Thyroid gland (tissue), 4 donors: ENCODE measurements at regions not wholly inside any gene's neighbourhood (a gene's known extent, or its start where the extent isn't known, plus 50 kb on each side); places are given as distances from the start of the nearest gene placed in this dataset.

Experiments
- DNase-seq, 2 donors: peaks; one replicate each; pipeline ENCODE4 v3.0.0-alpha.2; 2019
- H3K27ac ChIP-seq, 3 donors: fragments of 200-600 bp; sonication (generic); 1 replicate in 2 of 3; 2 replicates in 1 of 3; pipeline ENCODE4 v1.5.1; 2016 to 2019; ENCODE audit warnings: mild to moderate bottlenecking in 1 of 3, moderate library complexity in 1 of 3
- H3K27me3 ChIP-seq: fragments of 200-600 bp; sonication (generic); one replicate; pipeline ENCODE4 v1.5.1; 2019
- H3K36me3 ChIP-seq, 2 donors: fragments of 200-600 bp; sonication (generic); one replicate each; pipeline ENCODE4 v1.5.1; 2016 to 2019
- H3K4me1 ChIP-seq, 2 donors: fragments of 200-600 bp; sonication (generic); one replicate each; pipeline ENCODE4 v1.5.1; 2017 to 2019
- H3K4me3 ChIP-seq, 3 donors: fragments of 200-600 bp; sonication (generic); replicated peaks in 1 of 3; 1 replicate in 2 of 3; 2 replicates in 1 of 3; pipeline ENCODE4 v1.5.1; 2016; ENCODE audit warnings: mild to moderate bottlenecking in 1 of 3
- H3K9me3 ChIP-seq: fragments of 200-600 bp; sonication (generic); one replicate; pipeline ENCODE4 v1.5.1; 2017
- CTCF ChIP-seq, 6 experiments: fragments of 200-600 bp in 3 of 6; fragments of 450-650 bp in 3 of 6; sonication (generic) in 3 of 6; IDR thresholded peaks; one replicate each; pipeline ENCODE4 v1.5.1; 2016 to 2019; ENCODE audit warnings: antibody characterized with exemption in 6 of 6, mild to moderate bottlenecking in 2 of 6, inconsistent platforms in 1 of 6, moderate library complexity in 1 of 6
- POLR2A ChIP-seq, 2 donors: fragments of 450-650 bp; IDR thresholded peaks; one replicate each; pipeline ENCODE4 v1.6.1; 2017; ENCODE audit warnings: antibody characterized with exemption in 2 of 2, mild to moderate bottlenecking in 2 of 2, moderate library complexity in 1 of 2
- WGBS, 2 donors: methylation state at CpG; one replicate each; pipeline ENCODE4 v1.1.5; 2017; 5-methylcytosine and 5-hydroxymethylcytosine counted together
- intact Hi-C: fragments of 100-400 bp; cut with DNase I; formaldehyde crosslinking; loops from one replicate; pipeline ENCODE4 v1.15.1; 2023

DNA sequence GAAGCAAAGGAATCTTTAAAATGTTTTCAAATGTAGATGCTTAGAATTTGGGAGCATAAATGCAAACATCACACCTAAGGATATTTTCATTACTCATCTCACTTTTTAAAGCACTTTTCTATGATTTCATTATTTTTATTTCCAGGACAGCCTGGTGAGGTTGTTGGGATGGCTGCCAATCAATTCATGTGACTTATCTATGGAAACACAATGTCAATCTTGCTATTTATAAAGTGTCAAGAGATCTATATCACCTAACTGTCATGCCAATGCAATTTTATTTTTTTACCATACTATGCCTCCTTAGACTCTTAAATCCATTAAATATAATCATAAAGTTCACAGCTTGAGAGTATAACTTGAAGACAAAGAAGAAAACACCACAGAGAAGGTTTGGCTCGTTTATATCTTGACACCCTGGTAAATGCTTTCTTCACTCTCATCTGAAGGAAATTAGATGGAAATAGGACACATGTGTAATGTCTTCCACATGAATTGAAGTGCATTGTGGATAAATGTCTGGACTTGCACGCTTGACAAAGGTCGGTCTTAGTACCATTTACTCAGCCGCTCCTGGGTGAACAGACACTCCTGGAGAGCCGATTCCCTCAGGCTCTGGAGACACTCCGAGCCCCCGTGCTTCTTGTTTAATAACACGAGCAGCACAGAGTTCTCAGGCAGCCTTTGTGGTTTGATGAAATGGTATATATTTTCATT, 425.7 kb upstream of the FAT1 start:
- 82 to 91% methylated on average over 8 of the region's 8 CpGs for WGBS, 2 donors
- H3K4me3 ChIP-seq = no peak overlapping the region
- no peaks in the 10 kb centered on the region for H3K9me3 ChIP-seq
- H3K4me1 ChIP-seq = no peaks in the 10 kb centered on the region
- no peak for DNase-seq
- TF ChIP-seq CTCF (IDR thresholded peaks at IDR 0.05) = no peak
- TF ChIP-seq POLR2A (IDR thresholded peaks at IDR 0.05) = no peak
- no peaks in the 10 kb centered on the region for H3K36me3 ChIP-seq
- no peaks in the 10 kb centered on the region for H3K27me3 ChIP-seq
- intact Hi-C loops = no loop called here
- H3K27ac ChIP-seq = no peak overlapping the region

GRCh38 chr4:187157380-187157958, 433.8 kb upstream of the FAT1 start:
- Histone ChIP-seq H3K4me3 (no peak overlapping the region), H3K27me3 (no peaks in the 10 kb centered on the region), H3K4me1 (no peaks in the 10 kb centered on the region), H3K27ac (no peak overlapping the region), H3K9me3 (no peaks in the 10 kb centered on the region), H3K36me3 (no peaks in the 10 kb centered on the region)
- 95 to 97% methylated on average over 21 of the region's 21 CpGs for WGBS, 2 donors
- intact Hi-C loops = no loop called here
- TF ChIP-seq POLR2A (IDR thresholded peaks at IDR 0.05) = no peak
- no peak for TF ChIP-seq CTCF (IDR thresholded peaks at IDR 0.05)
- no peak for DNase-seq

GRCh38 chr4:187158003-187158402, 434.3 kb upstream of the FAT1 start:
- intact Hi-C loops = no loop called here
- no peaks in the 10 kb centered on the region for H3K27me3 ChIP-seq
- 85 to 86% methylated on average over 10 of the region's 10 CpGs for WGBS, 2 donors
- no peak overlapping the region for H3K27ac ChIP-seq
- DNase-seq = no peak
- no peaks in the 10 kb centered on the region for H3K9me3 ChIP-seq
- H3K36me3 ChIP-seq = no peaks in the 10 kb centered on the region
- H3K4me3 ChIP-seq = no peak overlapping the region
- H3K4me1 ChIP-seq = no peaks in the 10 kb centered on the region
- TF ChIP-seq CTCF (IDR thresholded peaks at IDR 0.05) (no peak), POLR2A (IDR thresholded peaks at IDR 0.05) (no peak)

- Histone ChIP-seq H3K4me1 (no peaks in the 10 kb centered on the region), H3K9me3 (no peaks in the 10 kb centered on the region), H3K27me3 (no peaks in the 10 kb centered on the region), H3K4me3 (no peak overlapping the region), H3K36me3 (no peaks in the 10 kb centered on the region), H3K27ac (no peak overlapping the region)
- intact Hi-C loops = no loop called here
- TF ChIP-seq CTCF (IDR thresholded peaks at IDR 0.05) = no peak
- TF ChIP-seq POLR2A (IDR thresholded peaks at IDR 0.05) = no peak
- no peak for DNase-seq
- 92 to 94% methylated on average over 3 of the region's 3 CpGs for WGBS, 2 donors
Measured at GRCh38 chr4:187160486-187160885, 436.8 kb upstream of the FAT1 start.

DNA sequence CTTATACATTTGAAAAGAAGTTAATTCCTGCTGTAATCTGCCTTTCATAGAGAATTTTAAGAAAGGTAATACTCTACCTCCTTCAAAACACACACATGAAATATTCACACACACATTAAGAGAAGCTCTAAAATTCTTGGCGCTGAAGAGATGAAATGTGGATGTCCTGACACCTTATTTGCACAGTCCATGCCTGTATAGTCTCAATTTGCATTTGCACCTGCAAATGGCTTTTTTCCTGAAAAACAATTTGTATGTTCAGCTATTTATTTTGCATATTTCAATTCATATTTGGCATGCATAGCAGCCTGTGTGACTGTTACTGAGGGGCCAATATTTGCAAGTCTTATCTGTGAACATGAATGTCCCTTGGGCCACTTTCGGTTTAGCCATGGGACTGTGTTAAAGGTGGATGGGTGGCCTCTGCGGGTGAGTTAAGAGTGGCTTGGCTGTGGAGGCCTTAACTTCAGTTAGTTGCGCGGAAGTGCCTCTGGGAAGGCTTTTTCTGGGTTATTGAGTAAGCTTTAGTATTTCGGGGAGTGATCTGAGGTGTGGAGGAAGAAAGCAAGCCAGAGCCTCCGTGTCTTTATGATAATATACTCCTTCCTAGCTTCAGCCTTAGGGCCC, 443.3 kb upstream of the FAT1 start:
- TF ChIP-seq CTCF (IDR thresholded peaks at IDR 0.05) (no peak), POLR2A (IDR thresholded peaks at IDR 0.05) (no peak)
- 78 to 88% methylated on average over 6 to 7 of the region's 7 CpGs for WGBS, 2 donors
- Histone ChIP-seq H3K4me3 (no peak overlapping the region), H3K36me3 (no peaks in the 10 kb centered on the region), H3K27me3 (no peaks in the 10 kb centered on the region), H3K4me1 (no peaks in the 10 kb centered on the region), H3K27ac (no peak overlapping the region), H3K9me3 (no peaks in the 10 kb centered on the region)
- no peak for DNase-seq
- intact Hi-C loops = no loop called here
